Spinal cord (tissue), 9 donors: ENCODE measurements at regions not wholly inside any gene's neighbourhood (a gene's known extent, or its start where the extent isn't known, plus 50 kb on each side); places are given as distances from the start of the nearest gene placed in this dataset.
"Not testable (repeated sequence)": the region's sequence is repeated elsewhere in the genome, so short reads cannot be mapped to it uniquely, and the experiment has no call there.

ENCODE experiments used
- DNase-seq, 6 donors: peaks; one replicate each; pipeline versions ENCODE4 v3.0.0 to v3.0.0-alpha.2; 2013 to 2015; ENCODE audit warnings: low spot score in 6 of 6, low read depth in 4 of 6
- H3K27ac ChIP-seq: one replicate; pipeline ENCODE4 v1.5.1; 2013; ENCODE audit warnings: low read depth, low read length, control low read depth
- H3K27me3 ChIP-seq: one replicate; pipeline ENCODE4 v1.6.1; 2013; ENCODE audit warnings: low read length; ENCODE audit not compliant: control insufficient read depth, insufficient read depth
- H3K36me3 ChIP-seq: one replicate; pipeline ENCODE4 v1.6.1; 2013; ENCODE audit warnings: low read length; ENCODE audit not compliant: control insufficient read depth, insufficient read depth
- H3K4me1 ChIP-seq: one replicate; pipeline ENCODE4 v1.6.1; 2013; ENCODE audit warnings: low read length; ENCODE audit not compliant: control insufficient read depth, insufficient read depth
- H3K4me3 ChIP-seq: one replicate; pipeline ENCODE4 v1.5.1; 2013; ENCODE audit warnings: low read depth, low read length, control low read depth
- H3K9me3 ChIP-seq: one replicate; pipeline ENCODE4 v1.6.1; 2013; ENCODE audit warnings: low read length; ENCODE audit not compliant: control insufficient read depth, insufficient read depth
- WGBS: methylation state at CpG from one replicate; pipeline ENCODE4 v1.1.5; 2013; ENCODE audit warnings: missing lambda C conversion rate; ENCODE audit not compliant: insufficient coverage; 5-methylcytosine and 5-hydroxymethylcytosine counted together
- donor health status: healthy.

GRCh38 chrX:437661-438390 lies 51.1 kb upstream of the PPP2R3B start:
- Histone ChIP-seq H3K9me3 (no peaks in the 10 kb centered on the region), H3K27ac (no peak overlapping the region), H3K4me1 (no peaks in the 10 kb centered on the region), H3K27me3 (peaks cover 6% of the 10 kb centered on the region), H3K36me3 (no peaks in the 10 kb centered on the region), H3K4me3 (no peak overlapping the region)
- no peak for DNase-seq
- 17% methylated on average over 37 of the region's 41 CpGs for WGBS

- H3K27me3 ChIP-seq: peaks cover 6% of the 10 kb centered on the region
- H3K4me1 ChIP-seq: no peaks in the 10 kb centered on the region
- WGBS: 94% methylated on average over 2 of the region's 7 CpGs
- DNase-seq: no peak
- no peaks in the 10 kb centered on the region for H3K9me3 ChIP-seq
- H3K27ac ChIP-seq: no peak overlapping the region
- H3K36me3 ChIP-seq: no peaks in the 10 kb centered on the region
- no peak overlapping the region for H3K4me3 ChIP-seq
Observed at GRCh38 chrX:439241-439640, 52.5 kb upstream of the PPP2R3B start.

- Histone ChIP-seq H3K4me1 (no peaks in the 10 kb centered on the region), H3K36me3 (no peaks in the 10 kb centered on the region), H3K9me3 (no peaks in the 10 kb centered on the region), H3K27ac (no peak overlapping the region), H3K4me3 (no peak overlapping the region), H3K27me3 (peaks cover 6% of the 10 kb centered on the region)
- no peak for DNase-seq
- no CpG with 5 or more reads among the region's 9 CpGs for WGBS
Observed at GRCh38 chrX:439719-440118, 53.0 kb upstream of the PPP2R3B start.

GRCh38 chrX:440636-441035 lies 53.9 kb upstream of the PPP2R3B start:
- DNase-seq: no peak
- Histone ChIP-seq H3K27me3 (peaks cover 6% of the 10 kb centered on the region), H3K4me3 (no peak overlapping the region), H3K36me3 (no peaks in the 10 kb centered on the region), H3K4me1 (no peaks in the 10 kb centered on the region), H3K27ac (no peak overlapping the region), H3K9me3 (no peaks in the 10 kb centered on the region)
- 75% methylated on average over 8 of the region's 14 CpGs for WGBS

GRCh38 chrX:443536-444210 lies 57.0 kb upstream of the PPP2R3B start:
- no peak for DNase-seq
- 84% methylated on average over 11 of the region's 11 CpGs for WGBS
- H3K4me1 ChIP-seq: no peaks in the 10 kb centered on the region

GRCh38 chrX:444305-444704 lies 57.6 kb upstream of the PPP2R3B start:
- Histone ChIP-seq H3K36me3 (no peaks in the 10 kb centered on the region), H3K4me3 (no peak overlapping the region), H3K4me1 (no peaks in the 10 kb centered on the region), H3K27me3 (no peaks in the 10 kb centered on the region), H3K27ac (no peak overlapping the region), H3K9me3 (no peaks in the 10 kb centered on the region)
- no peak for DNase-seq
- WGBS: 87% methylated on average over 4 of the region's 5 CpGs

More at GRCh38 chrX:443536-444210, 57.0 kb upstream of the PPP2R3B start:
- no peaks in the 10 kb centered on the region for H3K9me3 ChIP-seq
- no peaks in the 10 kb centered on the region for H3K27me3 ChIP-seq
- H3K4me3 ChIP-seq: no peak overlapping the region
- no peaks in the 10 kb centered on the region for H3K36me3 ChIP-seq
- no peak overlapping the region for H3K27ac ChIP-seq

- Histone ChIP-seq H3K9me3 (no peaks in the 10 kb centered on the region), H3K4me1 (no peaks in the 10 kb centered on the region), H3K27me3 (no peaks in the 10 kb centered on the region), H3K4me3 (no peak overlapping the region), H3K27ac (no peak overlapping the region), H3K36me3 (no peaks in the 10 kb centered on the region)
- WGBS: 39% methylated on average over 4 of the region's 8 CpGs
- DNase-seq: no peak
Observed at GRCh38 chrX:445727-446126, 59.0 kb upstream of the PPP2R3B start.

GRCh38 chrX:446245-446644 lies 59.5 kb upstream of the PPP2R3B start:
- peak in 2 of 6 donors; percentile 28 to 44 for DNase-seq
- H3K27ac ChIP-seq: no peak overlapping the region
- H3K4me1 ChIP-seq: no peaks in the 10 kb centered on the region
- H3K27me3 ChIP-seq: no peaks in the 10 kb centered on the region
- WGBS: 5% methylated on average over 9 of the region's 10 CpGs
- no peaks in the 10 kb centered on the region for H3K36me3 ChIP-seq
- no peaks in the 10 kb centered on the region for H3K9me3 ChIP-seq
- no peak overlapping the region for H3K4me3 ChIP-seq

GRCh38 chrX:447052-447451 lies 60.3 kb upstream of the PPP2R3B start:
- no peaks in the 10 kb centered on the region for H3K9me3 ChIP-seq
- no peaks in the 10 kb centered on the region for H3K4me1 ChIP-seq
- no peak overlapping the region for H3K4me3 ChIP-seq
- H3K27me3 ChIP-seq: no peaks in the 10 kb centered on the region
- no peaks in the 10 kb centered on the region for H3K36me3 ChIP-seq
- no peak for DNase-seq
- no peak overlapping the region for H3K27ac ChIP-seq
- 100% methylated on average over 1 of the region's 5 CpGs for WGBS

GRCh38 chrX:451750-452149 lies 65.0 kb upstream of the PPP2R3B start:
- not testable (repeated sequence) for H3K27ac ChIP-seq, H3K4me1 ChIP-seq, H3K27me3 ChIP-seq, H3K9me3 ChIP-seq, H3K36me3 ChIP-seq, DNase-seq, H3K4me3 ChIP-seq
- WGBS: 81% methylated on average over 9 of the region's 12 CpGs
